ELF-1 (cell line): ENCODE measurements at regions not wholly inside any gene's neighbourhood (a gene's known extent, or its start where the extent isn't known, plus 50 kb on each side); places are given as distances from the start of the nearest gene placed in this dataset.

ENCODE experiments used
- DNase-seq: peaks from one replicate; pipeline ENCODE4 v3.0.0-alpha.2; 2016; ENCODE audit warnings: low read depth, low spot score

GRCh38 chr1:209257454-209257853 is 326.1 kb upstream of the CAMK1G start:
- DNase-seq: no peak

GRCh38 chr1:209260136-209260535 is 323.4 kb upstream of the CAMK1G start:
- no peak for DNase-seq

- no peak for DNase-seq
Observed at GRCh38 chr1:209262631-209263030, 320.9 kb upstream of the CAMK1G start.

GRCh38 chr1:209265301-209265700 is 318.2 kb upstream of the CAMK1G start:
- DNase-seq: no peak

GRCh38 chr1:209266590-209267205 is 316.8 kb upstream of the CAMK1G start:
- no peak for DNase-seq

GRCh38 chr1:209267968-209268367 is 315.5 kb upstream of the CAMK1G start:
- no peak for DNase-seq

GRCh38 chr1:209268479-209268878 is 315.0 kb upstream of the CAMK1G start:
- peak; percentile 25 for DNase-seq

GRCh38 chr1:209276321-209276720 is 307.2 kb upstream of the CAMK1G start:
- DNase-seq: no peak

- DNase-seq: no peak
Observed at GRCh38 chr1:209277662-209278061, 305.9 kb upstream of the CAMK1G start.

GRCh38 chr1:209291715-209292114 is 291.8 kb upstream of the CAMK1G start:
- DNase-seq: no peak

- no peak for DNase-seq
Observed at GRCh38 chr1:209302779-209303568, 280.5 kb upstream of the CAMK1G start.

- no peak for DNase-seq
Observed at GRCh38 chr1:209304166-209304565, 279.3 kb upstream of the CAMK1G start.

GRCh38 chr1:209305221-209305954 is 278.1 kb upstream of the CAMK1G start:
- DNase-seq: peak; percentile 75

GRCh38 chr1:209307846-209308245 is 275.7 kb upstream of the CAMK1G start:
- DNase-seq: no peak

- no peak for DNase-seq
Observed at GRCh38 chr1:209309198-209309597, 274.3 kb upstream of the CAMK1G start.

GRCh38 chr1:209311770-209312169 is 271.7 kb upstream of the CAMK1G start:
- DNase-seq: no peak

- DNase-seq: no peak
Observed at GRCh38 chr1:209316929-209317328, 266.6 kb upstream of the CAMK1G start.

- DNase-seq: peak; percentile 88
Observed at GRCh38 chr1:209318181-209319056, 265.1 kb upstream of the CAMK1G start.

GRCh38 chr1:209319057-209319432 is 264.5 kb upstream of the CAMK1G start:
- DNase-seq: no peak

- no peak for DNase-seq
Observed at GRCh38 chr1:209319549-209319948, 264.0 kb upstream of the CAMK1G start.

GRCh38 chr1:209323743-209324142 is 259.8 kb upstream of the CAMK1G start:
- DNase-seq: no peak
